OCI-LY1 (cell line): ENCODE measurements at regions not wholly inside any gene's neighbourhood (a gene's known extent, or its start where the extent isn't known, plus 50 kb on each side); places are given as distances from the start of the nearest gene placed in this dataset.

Source experiments
- CTCF ChIP-seq: fragments of 200-600 bp; sonication (generic), shearing (Covaris generic); IDR thresholded peaks from 2 replicates; pipeline ENCODE4 v1.5.1; 2017; ENCODE audit warnings: mild to moderate bottlenecking, antibody characterized with exemption, low read length, moderate library complexity, mixed read lengths
- EZH2 ChIP-seq: fragments of 200-600 bp; sonication (generic), shearing (Covaris generic); IDR thresholded peaks from 2 replicates; pipeline ENCODE4 v1.8.0; 2017; ENCODE audit warnings: borderline replicate concordance, mixed run types, mild to moderate bottlenecking, antibody characterized with exemption, low read length, moderate library complexity, mixed read lengths

- TF ChIP-seq CTCF (no peak), EZH2 (no peak)
Measured at GRCh38 chr3:189507856-189508255, 123.3 kb upstream of the TP63 start.
